ENCODE measurements at regions not wholly inside any gene's neighbourhood (a gene's known extent, or its start where the extent isn't known, plus 50 kb on each side); places are given as distances from the start of the nearest gene placed in this dataset.

- H3K27ac ChIP-seq: no peak overlapping the region
- H3K27me3 ChIP-seq: no peaks in the 10 kb centered on the region
- H3K79me2 ChIP-seq: no peaks in the 10 kb centered on the region
- no peaks in the 10 kb centered on the region for H3K36me3 ChIP-seq (replicated peaks; ENCODE audit: insufficient read depth, low read depth)
- 73% methylated on average over 5 of the region's 5 CpGs for WGBS (ENCODE audit: low lambda C conversion rate, missing lambda C conversion rate)
- TF ChIP-seq, protein P1, sequence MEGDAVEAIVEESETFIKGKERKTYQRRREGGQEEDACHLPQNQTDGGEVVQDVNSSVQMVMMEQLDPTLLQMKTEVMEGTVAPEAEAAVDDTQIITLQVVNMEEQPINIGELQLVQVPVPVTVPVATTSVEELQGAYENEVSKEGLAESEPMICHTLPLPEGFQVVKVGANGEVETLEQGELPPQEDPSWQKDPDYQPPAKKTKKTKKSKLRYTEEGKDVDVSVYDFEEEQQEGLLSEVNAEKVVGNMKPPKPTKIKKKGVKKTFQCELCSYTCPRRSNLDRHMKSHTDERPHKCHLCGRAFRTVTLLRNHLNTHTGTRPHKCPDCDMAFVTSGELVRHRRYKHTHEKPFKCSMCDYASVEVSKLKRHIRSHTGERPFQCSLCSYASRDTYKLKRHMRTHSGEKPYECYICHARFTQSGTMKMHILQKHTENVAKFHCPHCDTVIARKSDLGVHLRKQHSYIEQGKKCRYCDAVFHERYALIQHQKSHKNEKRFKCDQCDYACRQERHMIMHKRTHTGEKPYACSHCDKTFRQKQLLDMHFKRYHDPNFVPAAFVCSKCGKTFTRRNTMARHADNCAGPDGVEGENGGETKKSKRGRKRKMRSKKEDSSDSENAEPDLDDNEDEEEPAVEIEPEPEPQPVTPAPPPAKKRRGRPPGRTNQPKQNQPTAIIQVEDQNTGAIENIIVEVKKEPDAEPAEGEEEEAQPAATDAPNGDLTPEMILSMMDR (IDR thresholded peaks at IDR 0.05; ENCODE audit: poor library complexity): no peak
- no peak for TF ChIP-seq EZH2 (IDR thresholded peaks at IDR 0.05; ENCODE audit: borderline replicate concordance)
- no peak for TF ChIP-seq EZH2phosphoT487 (IDR thresholded peaks at IDR 0.05; ENCODE audit: low read depth, severe bottlenecking, unreplicated experiment)
- H2AFZ ChIP-seq: no peak overlapping the region
- no peaks in the 10 kb centered on the region for H3K9me2 ChIP-seq (replicated peaks; ENCODE audit: insufficient read depth)
- no peak for DNase-seq (ENCODE audit: low spot score)
- H3K4me1 ChIP-seq (ENCODE audit: insufficient read depth): no peaks in the 10 kb centered on the region
- no peak overlapping the region for H3K4me2 ChIP-seq
- no peaks in the 10 kb centered on the region for H3K9me3 ChIP-seq (ENCODE audit: low read depth)
- no peaks in the 10 kb centered on the region for H4K20me1 ChIP-seq (ENCODE audit: insufficient read depth, poor library complexity, severe bottlenecking)
- no peak overlapping the region for H3K4me3 ChIP-seq
Measured at GRCh38 chr10:2620827-2621521, 446.4 kb upstream of the PFKP start.

DNA sequence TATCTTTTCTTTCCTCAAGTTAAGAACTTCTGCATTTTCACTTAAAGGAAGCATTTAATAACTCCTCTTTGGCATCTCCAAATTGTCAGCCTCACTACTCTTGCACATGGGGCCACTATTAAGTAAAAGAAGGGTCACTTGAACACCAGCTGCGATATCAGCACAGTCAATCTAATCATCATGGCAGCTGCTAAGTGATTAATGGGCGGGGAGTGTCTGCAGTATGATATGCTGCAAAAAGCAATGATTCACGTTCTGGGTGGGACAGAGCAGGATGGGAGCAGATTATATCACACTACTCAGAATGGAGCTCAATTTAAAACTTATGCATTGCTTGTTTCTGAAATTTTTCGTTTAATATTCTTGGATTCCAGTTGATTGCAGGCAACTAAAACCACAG, 447.4 kb upstream of the PFKP start:
- H3K36me3 ChIP-seq (replicated peaks; ENCODE audit: insufficient read depth, low read depth): no peaks in the 10 kb centered on the region
- no peak overlapping the region for H2AFZ ChIP-seq
- no peak overlapping the region for H3K4me2 ChIP-seq
- no peak for DNase-seq (ENCODE audit: low spot score)
- H3K27ac ChIP-seq: no peak overlapping the region
- H3K9me3 ChIP-seq (ENCODE audit: low read depth): no peaks in the 10 kb centered on the region
- H3K79me2 ChIP-seq: no peaks in the 10 kb centered on the region
- H3K4me1 ChIP-seq (ENCODE audit: insufficient read depth): no peaks in the 10 kb centered on the region
- no peaks in the 10 kb centered on the region for H3K27me3 ChIP-seq
- TF ChIP-seq, protein P1 (IDR thresholded peaks at IDR 0.05; ENCODE audit: poor library complexity): no peak
- TF ChIP-seq EZH2 (IDR thresholded peaks at IDR 0.05; ENCODE audit: borderline replicate concordance) (no peak), EZH2phosphoT487 (IDR thresholded peaks at IDR 0.05; ENCODE audit: low read depth, severe bottlenecking, unreplicated experiment) (no peak)
- WGBS (ENCODE audit: low lambda C conversion rate, missing lambda C conversion rate): 72% methylated on average over 4 of the region's 4 CpGs
- H4K20me1 ChIP-seq (ENCODE audit: insufficient read depth, poor library complexity, severe bottlenecking): no peaks in the 10 kb centered on the region
- no peaks in the 10 kb centered on the region for H3K9me2 ChIP-seq (replicated peaks; ENCODE audit: insufficient read depth)
- H3K4me3 ChIP-seq: no peak overlapping the region

GRCh38 chr10:2619472-2619871, 447.9 kb upstream of the PFKP start:
- Histone ChIP-seq H3K79me2 (no peaks in the 10 kb centered on the region), H3K4me3 (no peak overlapping the region), H4K20me1 (ENCODE audit: insufficient read depth, poor library complexity, severe bottlenecking) (no peaks in the 10 kb centered on the region), H3K27ac (no peak overlapping the region), H3K9me3 (ENCODE audit: low read depth) (no peaks in the 10 kb centered on the region), H3K4me1 (ENCODE audit: insufficient read depth) (no peaks in the 10 kb centered on the region), H2AFZ (no peak overlapping the region), H3K4me2 (no peak overlapping the region), H3K27me3 (no peaks in the 10 kb centered on the region), H3K36me3 (replicated peaks; ENCODE audit: insufficient read depth, low read depth) (no peaks in the 10 kb centered on the region), H3K9me2 (replicated peaks; ENCODE audit: insufficient read depth) (no peaks in the 10 kb centered on the region)
- WGBS (ENCODE audit: low lambda C conversion rate, missing lambda C conversion rate): 32% methylated on average over 4 of the region's 4 CpGs
- TF ChIP-seq, protein P1 (IDR thresholded peaks at IDR 0.05; ENCODE audit: poor library complexity): peak; percentile 50
- TF ChIP-seq EZH2 (IDR thresholded peaks at IDR 0.05; ENCODE audit: borderline replicate concordance): no peak
- no peak for TF ChIP-seq EZH2phosphoT487 (IDR thresholded peaks at IDR 0.05; ENCODE audit: low read depth, severe bottlenecking, unreplicated experiment)
- peak; percentile 28 for DNase-seq (ENCODE audit: low spot score)
